ENCODE measurements at regions not wholly inside any gene's neighbourhood (a gene's known extent, or its start where the extent isn't known, plus 50 kb on each side); places are given as distances from the start of the nearest gene placed in this dataset.

GRCh38 chr12:75564852-75565251, 53.4 kb upstream of the KRR1 start:
- Histone ChIP-seq H3K36me3 (ENCODE audit: control insufficient read depth in 4 of 4, insufficient read depth in 3 of 4, low read depth in 1 of 4, low read length in 3 of 4) (no peaks in the 10 kb centered on the region), H3K4me3 (ENCODE audit: low read depth in 1 of 3, low read length in 3 of 3) (no peak overlapping the region), H3K27me3 (ENCODE audit: control insufficient read depth in 4 of 4, insufficient read depth in 4 of 4, low read length in 3 of 4) (no peaks in the 10 kb centered on the region), H3K4me1 (ENCODE audit: control insufficient read depth in 4 of 4, insufficient read depth in 4 of 4, low read length in 3 of 4) (no peaks in the 10 kb centered on the region), H3K9ac (ENCODE audit: low read depth in 1 of 2, low read length in 2 of 2) (no peak overlapping the region), H3K27ac (ENCODE audit: low read depth in 1 of 2, low read length in 2 of 2) (no peak overlapping the region), H3K9me3 (ENCODE audit: control insufficient read depth in 4 of 4, low read length in 3 of 4) (no peaks in the 10 kb centered on the region)
- DNase-seq (ENCODE audit: low spot score), result no peak
- WGBS, result 84% methylated on average over 4 of the region's 4 CpGs
- TF ChIP-seq REST (IDR thresholded peaks at IDR 0.05) (no peak), HNF4G (IDR thresholded peaks at IDR 0.05) (no peak)

DNA sequence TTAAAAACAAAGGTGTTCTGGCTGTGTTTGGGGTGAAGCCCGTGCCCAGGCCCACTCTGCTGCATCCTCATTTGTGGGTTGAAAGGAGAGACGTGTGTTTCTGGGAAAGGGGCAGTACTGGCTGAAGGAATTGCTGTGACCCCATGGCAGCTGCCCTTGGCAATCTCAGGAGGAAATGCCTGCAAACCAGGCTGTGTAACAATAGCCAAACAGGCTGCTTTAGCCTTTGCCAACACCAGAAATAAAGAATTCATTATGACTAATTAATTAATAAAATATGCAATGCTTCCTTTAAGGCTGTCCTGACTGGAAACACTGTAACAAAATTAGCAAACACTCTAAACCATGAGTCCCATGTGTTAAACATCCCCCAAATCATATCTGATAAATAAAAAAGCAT, 53.0 kb upstream of the KRR1 start:
- H3K9me3 ChIP-seq (ENCODE audit: control insufficient read depth in 4 of 4, low read length in 3 of 4), result no peaks in the 10 kb centered on the region
- no peaks in the 10 kb centered on the region for H3K27me3 ChIP-seq (ENCODE audit: control insufficient read depth in 4 of 4, insufficient read depth in 4 of 4, low read length in 3 of 4)
- no peak overlapping the region for H3K4me3 ChIP-seq (ENCODE audit: low read depth in 1 of 3, low read length in 3 of 3)
- WGBS, result 82% methylated on average over 2 of the region's 2 CpGs
- TF ChIP-seq HNF4A (conservative IDR thresholded peaks at IDR 0.05) (no peak), YY1 (IDR thresholded peaks at IDR 0.05) (no peak), TAF1 (conservative IDR thresholded peaks at IDR 0.05) (no peak)
- TF ChIP-seq, protein P1, sequence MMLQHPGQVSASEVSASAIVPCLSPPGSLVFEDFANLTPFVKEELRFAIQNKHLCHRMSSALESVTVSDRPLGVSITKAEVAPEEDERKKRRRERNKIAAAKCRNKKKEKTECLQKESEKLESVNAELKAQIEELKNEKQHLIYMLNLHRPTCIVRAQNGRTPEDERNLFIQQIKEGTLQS (IDR thresholded peaks at IDR 0.05), result no peak
- H3K36me3 ChIP-seq (ENCODE audit: control insufficient read depth in 4 of 4, insufficient read depth in 3 of 4, low read depth in 1 of 4, low read length in 3 of 4), result no peaks in the 10 kb centered on the region
- no peak for DNase-seq (ENCODE audit: low spot score)
- H3K27ac ChIP-seq (ENCODE audit: low read depth in 1 of 2, low read length in 2 of 2), result no peak overlapping the region
- H3K4me1 ChIP-seq (ENCODE audit: control insufficient read depth in 4 of 4, insufficient read depth in 4 of 4, low read length in 3 of 4), result no peaks in the 10 kb centered on the region
- no peak overlapping the region for H3K9ac ChIP-seq (ENCODE audit: low read depth in 1 of 2, low read length in 2 of 2)

- no peaks in the 10 kb centered on the region for H3K4me1 ChIP-seq (ENCODE audit: control insufficient read depth in 4 of 4, insufficient read depth in 4 of 4, low read length in 3 of 4)
- H3K9me3 ChIP-seq (ENCODE audit: control insufficient read depth in 4 of 4, low read length in 3 of 4), result no peaks in the 10 kb centered on the region
- no peak overlapping the region for H3K4me3 ChIP-seq (ENCODE audit: low read depth in 1 of 3, low read length in 3 of 3)
- 75% methylated on average over 2 of the region's 2 CpGs for WGBS
- H3K27ac ChIP-seq (ENCODE audit: low read depth in 1 of 2, low read length in 2 of 2), result no peak overlapping the region
- no peaks in the 10 kb centered on the region for H3K27me3 ChIP-seq (ENCODE audit: control insufficient read depth in 4 of 4, insufficient read depth in 4 of 4, low read length in 3 of 4)
- H3K9ac ChIP-seq (ENCODE audit: low read depth in 1 of 2, low read length in 2 of 2), result no peak overlapping the region
- no peaks in the 10 kb centered on the region for H3K36me3 ChIP-seq (ENCODE audit: control insufficient read depth in 4 of 4, insufficient read depth in 3 of 4, low read depth in 1 of 4, low read length in 3 of 4)
- TF ChIP-seq NR2F2 (IDR thresholded peaks at IDR 0.05), result no peak
- TF ChIP-seq FOXA1 (IDR thresholded peaks at IDR 0.05), result no peak
- no peak for TF ChIP-seq SP1 (IDR thresholded peaks at IDR 0.05)
- no peak for TF ChIP-seq CTCF (IDR thresholded peaks at IDR 0.05; ENCODE audit: low read depth, low read length, missing input control)
- no peak for DNase-seq (ENCODE audit: low spot score)
Observed at GRCh38 chr12:75563351-75563750, 51.9 kb upstream of the KRR1 start.

Data from liver (tissue), 8 donors.